PC-9 (cell line): ENCODE measurements at regions not wholly inside any gene's neighbourhood (a gene's known extent, or its start where the extent isn't known, plus 50 kb on each side); places are given as distances from the start of the nearest gene placed in this dataset.

ENCODE experiments used
- BruUV-seq: library from RNA; stranded (reverse); fragments of 400-500 nt; replicated peaks from 2 replicates; lab custom pipeline; 2021; lab: Mats Ljungman, UMichigan
- CTCF ChIA-PET: fragments of 300-600 bp; sonication (Branson Sonifier 250); formaldehyde crosslinking; loops from one replicate; lab custom pipeline; 2022; ENCODE audit warnings: antibody characterized with exemption; lab: Charles Lee
- POLR2A ChIA-PET: fragments of 300-600 bp; sonication (Branson Sonifier 250); formaldehyde crosslinking; loops from one replicate; lab custom pipeline; 2022; ENCODE audit warnings: antibody characterized with exemption; ENCODE audit not compliant: unreplicated experiment; lab: Charles Lee
- DNase-seq, 2 experiments: peaks; one replicate each; pipeline versions ENCODE4 v3.0.0 to v3.0.0-alpha.2; 2015 to 2022; ENCODE audit warnings: mixed read lengths in 1 of 2
- H2AFZ ChIP-seq: fragments of 200-600 bp; sonication (generic); 2 replicates; pipeline ENCODE4 v1.8.1; 2017; ENCODE audit warnings: antibody characterized with exemption
- H3F3A ChIP-seq: fragments of 200-600 bp; sonication (generic); 2 replicates; pipeline ENCODE4 v1.8.1; 2017; ENCODE audit warnings: antibody characterized with exemption, mild to moderate bottlenecking, low read depth; ENCODE audit not compliant: insufficient read depth
- H3K27ac ChIP-seq: fragments of 200-600 bp; sonication (generic); 2 replicates; pipeline ENCODE4 v1.6.1; 2016; ENCODE audit warnings: mixed run types
- H3K27me3 ChIP-seq: fragments of 200-600 bp; sonication (generic); 2 replicates; pipeline ENCODE4 v1.6.1; 2016; ENCODE audit warnings: low read depth, mixed run types; ENCODE audit not compliant: insufficient read depth
- H3K36me3 ChIP-seq: fragments of 200-600 bp; sonication (generic); 2 replicates; pipeline ENCODE4 v1.6.1; 2016; ENCODE audit warnings: low read depth, mixed run types
- H3K4me1 ChIP-seq: fragments of 200-600 bp; sonication (generic); replicated peaks from 2 replicates; pipeline ENCODE4 v1.6.1; 2016; ENCODE audit warnings: mixed run types; ENCODE audit not compliant: insufficient read depth
- H3K4me2 ChIP-seq: fragments of 200-600 bp; sonication (generic); 2 replicates; pipeline ENCODE4 v1.6.1; 2017; ENCODE audit warnings: mixed run types
- H3K4me3 ChIP-seq: fragments of 200-600 bp; sonication (generic); 2 replicates; pipeline ENCODE4 v1.6.1; 2016; ENCODE audit warnings: mixed run types
- H3K79me2 ChIP-seq: fragments of 200-600 bp; sonication (generic); 2 replicates; pipeline ENCODE4 v1.6.1; 2017; ENCODE audit warnings: low read depth, mixed run types
- H3K9me2 ChIP-seq: fragments of 200-600 bp; sonication (generic); 2 replicates; pipeline ENCODE4 v1.8.1; 2017; ENCODE audit warnings: mild to moderate bottlenecking; ENCODE audit not compliant: insufficient read depth
- H3K9me3 ChIP-seq: fragments of 200-600 bp; sonication (generic); 2 replicates; pipeline ENCODE4 v1.8.1; 2016; ENCODE audit warnings: low read depth; ENCODE audit not compliant: insufficient read depth
- H4K20me1 ChIP-seq: fragments of 200-600 bp; sonication (generic); 2 replicates; pipeline ENCODE4 v1.8.1; 2017; ENCODE audit not compliant: insufficient read depth
- CTCF ChIP-seq: fragments of 200-600 bp; sonication (generic); conservative IDR thresholded peaks from 2 replicates; pipeline ENCODE4 v1.6.1; 2017; ENCODE audit warnings: mixed run types, antibody characterized with exemption, mild to moderate bottlenecking, moderate library complexity
- EZH2 ChIP-seq: fragments of 200-600 bp; sonication (generic); IDR thresholded peaks from 2 replicates; pipeline ENCODE4 v1.8.0; 2017; ENCODE audit warnings: antibody characterized with exemption, low read depth
- intact Hi-C: fragments of 100-400 bp; cut with micrococcal nuclease; formaldehyde crosslinking; loops from one replicate; pipeline ENCODE4 v1.10.0; 2022; ENCODE audit not compliant: unreplicated experiment

GRCh38 chr15:100767001-100767825 is 112.4 kb upstream of the ALDH1A3 start:
- DNase-seq: no peak
- Histone ChIP-seq H3K79me2 (no peaks in the 10 kb centered on the region), H3K9me2 (no peaks in the 10 kb centered on the region), H3F3A (peaks cover 9% of the 10 kb centered on the region; the same call in 1 of the 2 replicates), H3K27ac (no peak overlapping the region), H3K27me3 (no peaks in the 10 kb centered on the region), H3K4me1 (0 out of 2 replicates have a peak, but pooled peaks cover 7% of the 10 kb centered on the region), H3K4me3 (no peak overlapping the region), H4K20me1 (no peaks in the 10 kb centered on the region), H2AFZ (no peak overlapping the region), H3K4me2 (no peak overlapping the region), H3K36me3 (no peaks in the 10 kb centered on the region), H3K9me3 (no peaks in the 10 kb centered on the region)
- TF ChIP-seq CTCF (no peak), EZH2 (no peak)
- intact Hi-C loops: no loop called here
- CTCF ChIA-PET: no interaction called here
- POLR2A ChIA-PET: no interaction called here
- BruUV-seq: no TSS peak

- intact Hi-C loops: no loop called here
- Histone ChIP-seq H3K27ac (no peak overlapping the region), H3K4me3 (no peak overlapping the region), H3F3A (peaks cover 9% of the 10 kb centered on the region; the same call in 1 of the 2 replicates), H3K79me2 (no peaks in the 10 kb centered on the region), H3K36me3 (no peaks in the 10 kb centered on the region), H3K27me3 (no peaks in the 10 kb centered on the region), H3K9me2 (no peaks in the 10 kb centered on the region), H2AFZ (no peak overlapping the region), H4K20me1 (no peaks in the 10 kb centered on the region), H3K4me2 (no peak overlapping the region), H3K9me3 (no peaks in the 10 kb centered on the region), H3K4me1 (0 out of 2 replicates have a peak, but pooled peaks cover 7% of the 10 kb centered on the region)
- POLR2A ChIA-PET: no interaction called here
- no TSS peak for BruUV-seq
- CTCF ChIA-PET: no interaction called here
- DNase-seq: no peak
- no peak for TF ChIP-seq EZH2
- no peak for TF ChIP-seq CTCF
Observed at GRCh38 chr15:100768501-100768931, 111.1 kb upstream of the ALDH1A3 start.

GRCh38 chr15:100769043-100769974 is 110.3 kb upstream of the ALDH1A3 start:
- no peaks in the 10 kb centered on the region for H3K36me3 ChIP-seq
- no peak for TF ChIP-seq EZH2
- TF ChIP-seq CTCF: no peak
- BruUV-seq: no TSS peak
- H3K27ac ChIP-seq: no peak overlapping the region
- no peak overlapping the region for H3K4me3 ChIP-seq
- 0 out of 2 replicates have a peak, but pooled peaks cover 7% of the 10 kb centered on the region for H3K4me1 ChIP-seq
- H2AFZ ChIP-seq: no peak overlapping the region
- ChIA-PET POLR2A (no interaction called here), CTCF (no interaction called here)
- no peak overlapping the region for H3K4me2 ChIP-seq
- H3K9me2 ChIP-seq: no peaks in the 10 kb centered on the region
- intact Hi-C loops: no loop called here
- no peaks in the 10 kb centered on the region for H3K27me3 ChIP-seq
- H3K9me3 ChIP-seq: no peaks in the 10 kb centered on the region
- no peaks in the 10 kb centered on the region for H4K20me1 ChIP-seq
- no peak for DNase-seq
- no peaks in the 10 kb centered on the region for H3K79me2 ChIP-seq
- peaks cover 9% of the 10 kb centered on the region; the same call in 1 of the 2 replicates for H3F3A ChIP-seq
